HG03066 (cell line): ENCODE measurements at regions not wholly inside any gene's neighbourhood (a gene's known extent, or its start where the extent isn't known, plus 50 kb on each side); places are given as distances from the start of the nearest gene placed in this dataset.
"Not testable (repeated sequence)": the region's sequence is repeated elsewhere in the genome, so short reads cannot be mapped to it uniquely, and the experiment has no call there.

Experiments
- ATAC-seq: cut with Tn5 transposase; IDR thresholded peaks from one replicate; pipeline ENCODE4 v1.9.1; 2021; ENCODE audit warnings: low read depth; ENCODE audit not compliant: unreplicated experiment

- no peak for ATAC-seq
Observed at GRCh38 chr10:86579883-86580520, 58.4 kb upstream of the WAPL start.

- no peak for ATAC-seq
Observed at GRCh38 chr10:86580521-86580891, 58.9 kb upstream of the WAPL start.

GRCh38 chr10:86583983-86584382, 62.4 kb upstream of the WAPL start:
- ATAC-seq = peak; percentile 63

GRCh38 chr10:86585037-86585929, 63.7 kb upstream of the WAPL start:
- peak; percentile 84 for ATAC-seq

- no peak for ATAC-seq
Observed at GRCh38 chr10:86586516-86586915, 64.9 kb upstream of the WAPL start.

- ATAC-seq = not testable (repeated sequence)
Observed at GRCh38 chr10:86588781-86589180, 65.6 kb upstream of the OPN4 start.

DNA sequence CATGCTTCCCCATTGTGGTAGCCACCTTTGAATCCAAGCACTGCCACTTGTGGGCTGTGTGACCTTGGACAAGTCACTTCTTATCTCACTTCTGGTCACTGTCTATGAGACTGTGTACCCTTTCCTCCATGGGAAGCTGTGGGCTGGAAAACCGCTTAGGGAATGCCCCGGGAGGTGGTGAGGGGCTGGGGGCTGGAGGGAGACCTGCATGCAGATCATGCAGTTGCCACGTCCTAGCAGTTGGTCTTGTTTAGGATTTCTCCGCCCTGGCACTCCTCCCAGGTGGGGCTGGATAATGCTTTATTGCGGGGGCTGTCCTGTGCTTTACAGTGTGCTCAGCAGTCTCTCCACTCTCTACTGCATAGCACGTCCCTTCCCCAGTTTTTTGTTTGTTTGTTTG, 62.9 kb upstream of the OPN4 start:
- ATAC-seq = no peak

- ATAC-seq = no peak
Observed at GRCh38 chr10:86592413-86592812, 61.9 kb upstream of the OPN4 start.

DNA sequence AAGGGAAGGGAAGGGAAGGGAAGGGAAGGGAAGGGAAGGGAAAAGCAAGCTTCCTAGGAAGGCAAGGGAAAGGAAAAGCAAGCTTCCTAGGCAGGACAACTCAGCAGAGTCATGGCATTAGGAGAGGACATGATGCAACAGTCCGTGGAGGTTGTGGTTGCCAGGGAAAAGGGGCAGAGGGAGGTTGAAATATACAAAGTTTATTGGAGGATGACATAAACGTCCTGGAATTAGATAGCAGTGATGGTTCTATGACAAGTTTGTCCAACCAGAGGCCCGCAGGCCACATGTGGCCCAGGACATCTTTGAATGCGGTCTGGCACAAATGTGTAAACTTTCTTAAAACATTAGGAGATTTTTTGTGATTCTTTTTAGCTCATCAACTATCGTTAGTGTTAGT, 59.8 kb upstream of the OPN4 start:
- ATAC-seq = no peak

GRCh38 chr10:86595496-86595895, 58.9 kb upstream of the OPN4 start:
- no peak for ATAC-seq

- ATAC-seq = no peak
Observed at GRCh38 chr10:86596266-86596665, 58.1 kb upstream of the OPN4 start.

DNA sequence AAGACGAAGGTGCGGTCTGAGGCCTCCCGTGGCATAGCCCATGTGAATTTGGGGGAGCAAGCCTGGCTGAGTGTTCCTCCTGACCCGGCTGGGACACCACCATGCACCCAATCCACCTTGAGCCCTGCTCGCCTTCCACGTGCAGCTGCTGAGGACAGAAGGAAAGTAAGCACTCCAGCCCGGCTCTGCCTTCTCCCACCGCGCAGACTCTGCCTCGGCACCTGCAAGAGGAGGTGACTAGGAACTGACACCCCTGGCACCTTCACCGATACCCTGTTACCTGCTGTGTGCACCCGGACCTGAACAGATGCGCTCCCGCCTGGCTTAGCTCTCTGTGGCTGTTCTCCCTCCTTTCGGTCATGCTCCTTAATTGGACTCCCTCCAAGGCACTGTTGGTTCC, 57.0 kb upstream of the OPN4 start:
- no peak for ATAC-seq

DNA sequence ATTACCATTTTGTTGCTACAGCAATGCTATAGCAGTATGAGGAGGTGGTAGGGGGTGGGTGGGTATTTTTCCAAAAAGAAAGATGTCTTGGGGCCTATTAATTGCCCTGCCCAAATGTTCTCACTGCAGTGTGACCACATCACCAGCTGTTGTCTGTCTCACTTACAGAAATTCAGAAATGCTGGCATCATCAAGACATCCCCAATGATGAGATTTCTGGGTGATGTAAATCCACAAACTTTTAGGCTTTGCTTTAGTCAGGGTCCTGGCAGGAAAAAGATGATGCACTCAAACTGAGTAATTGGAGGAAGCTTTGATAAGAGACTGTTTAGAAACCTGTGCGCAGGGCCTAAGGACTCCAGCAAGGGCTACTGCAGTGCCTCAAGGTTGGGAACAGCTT, 56.2 kb upstream of the OPN4 start:
- no peak for ATAC-seq

DNA sequence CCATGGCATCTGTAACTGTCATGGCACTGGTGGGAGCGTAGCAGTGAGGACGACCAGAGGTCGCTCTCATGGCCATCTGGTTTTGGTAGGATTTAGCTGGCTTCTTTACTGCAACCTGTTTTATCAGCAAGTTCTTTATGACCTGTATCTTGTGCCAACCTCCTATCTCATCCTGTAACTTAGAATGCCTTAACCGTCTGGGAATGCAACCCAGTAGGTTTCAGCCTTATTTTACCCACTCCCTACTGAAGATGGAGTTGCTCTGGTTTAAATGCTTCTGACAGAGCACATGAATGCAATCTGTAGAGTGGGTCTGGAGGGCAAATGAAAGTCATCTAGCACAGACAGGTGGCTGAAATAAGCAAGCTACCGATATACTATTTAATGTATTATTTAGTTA, 55.3 kb upstream of the OPN4 start:
- ATAC-seq = no peak

DNA sequence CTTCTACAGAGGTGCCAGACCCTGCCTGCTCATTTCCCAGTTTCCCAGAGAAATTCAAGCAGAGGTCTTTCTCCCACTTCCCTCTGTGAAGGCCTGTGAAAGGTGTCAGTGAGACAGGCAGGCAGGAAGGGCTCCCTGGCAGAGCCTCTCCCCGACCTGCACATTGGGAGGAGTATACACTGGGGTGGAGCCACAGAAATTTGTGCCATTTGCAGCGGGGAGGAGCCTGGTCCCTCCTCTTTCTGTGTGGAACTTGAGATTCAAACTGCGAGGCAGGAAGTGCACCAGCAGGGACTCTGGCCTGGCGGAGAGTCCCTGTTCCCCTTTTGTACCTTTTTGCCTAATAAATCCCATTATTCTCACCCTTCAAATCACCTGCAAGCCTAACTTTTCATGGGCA, 54.6 kb upstream of the OPN4 start:
- no peak for ATAC-seq

- ATAC-seq = no peak
Observed at GRCh38 chr10:86600296-86600695, 54.1 kb upstream of the OPN4 start.

DNA sequence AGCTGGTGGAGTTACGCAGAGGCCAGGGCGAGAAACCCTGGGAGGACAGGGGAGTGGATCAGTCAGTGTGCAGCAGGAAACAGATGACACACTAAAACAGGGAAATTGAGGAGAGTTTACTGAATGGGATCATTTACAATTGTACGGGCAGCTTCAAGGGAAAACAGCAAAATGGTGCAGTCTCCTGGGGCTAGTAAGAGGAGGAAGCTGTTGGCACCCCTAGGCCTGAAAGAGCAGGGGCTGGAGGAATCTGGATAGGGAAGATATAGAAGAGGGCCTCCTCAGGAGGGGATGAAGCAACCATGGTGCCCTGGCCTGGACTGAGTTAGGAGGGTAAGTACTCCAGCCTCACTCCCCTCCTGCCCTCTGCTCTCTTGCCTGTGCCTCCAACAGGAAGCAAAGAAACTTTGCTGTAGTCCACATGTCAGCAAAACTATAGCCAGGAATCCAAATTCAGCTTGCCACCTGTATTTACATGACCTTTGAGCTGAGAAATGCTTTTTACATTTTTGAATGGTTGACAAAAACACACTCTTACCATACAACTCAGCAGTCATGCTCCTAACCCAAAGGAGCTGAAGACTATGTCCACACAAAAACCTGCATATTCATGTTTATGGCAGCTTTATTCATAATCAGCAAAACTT, 52.3 kb upstream of the OPN4 start:
- ATAC-seq = no peak

DNA sequence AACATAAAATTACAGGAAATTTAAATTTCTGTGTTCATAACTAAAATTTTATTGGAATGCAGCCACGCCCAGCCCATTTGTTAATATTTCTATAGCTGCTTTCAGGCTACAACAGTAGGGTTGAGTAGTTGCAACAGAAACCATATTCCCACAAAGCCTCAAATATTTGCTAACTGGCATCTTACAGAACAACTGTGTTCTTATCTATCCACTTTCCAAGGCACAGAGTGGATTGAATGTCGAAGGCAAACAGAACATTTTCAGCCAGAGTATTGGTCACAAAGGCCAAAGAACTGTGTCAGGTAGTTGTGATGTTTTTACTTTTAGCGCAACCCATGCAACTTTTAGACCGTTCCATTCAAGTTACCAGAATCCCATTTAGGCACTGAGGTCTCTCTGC, 51.1 kb upstream of the OPN4 start:
- no peak for ATAC-seq
